NOMO-1 treated with DMSO at 0.1 percent for 48 hours (cell line): ENCODE measurements at regions not wholly inside any gene's neighbourhood (a gene's known extent, or its start where the extent isn't known, plus 50 kb on each side); places are given as distances from the start of the nearest gene placed in this dataset.
"Not testable (repeated sequence)": the region's sequence is repeated elsewhere in the genome, so short reads cannot be mapped to it uniquely, and the experiment has no call there.

Experiments
- DNase-seq: peaks from one replicate; lab custom pipeline; 2025; ENCODE audit not compliant: unreplicated experiment; lab: John Stamatoyannopoulos, UW

GRCh38 chr5:2094616-2094995, 211.9 kb upstream of the IRX4 start:
- no peak for DNase-seq

GRCh38 chr5:2093859-2094615, 211.3 kb upstream of the IRX4 start:
- no peak for DNase-seq

GRCh38 chr5:2091921-2092320, 209.2 kb upstream of the IRX4 start:
- DNase-seq, result no peak

- DNase-seq, result no peak
These were observed 205.3 kb upstream of the IRX4 start for GRCh38 chr5:2087980-2088379.

GRCh38 chr5:2075365-2075764, 192.6 kb upstream of the IRX4 start:
- no peak for DNase-seq

- no peak for DNase-seq
These were observed 188.8 kb upstream of the IRX4 start for GRCh38 chr5:2071562-2071961.

GRCh38 chr5:2070787-2071186, 188.1 kb upstream of the IRX4 start:
- not testable (repeated sequence) for DNase-seq

GRCh38 chr5:2068531-2068930, 185.8 kb upstream of the IRX4 start:
- DNase-seq, result no peak

- DNase-seq, result no peak
These were observed 183.6 kb upstream of the IRX4 start for GRCh38 chr5:2066373-2066772.

GRCh38 chr5:2063380-2063779, 180.7 kb upstream of the IRX4 start:
- DNase-seq, result not testable (repeated sequence)

- no peak for DNase-seq
These were observed 170.0 kb upstream of the IRX4 start for GRCh38 chr5:2052687-2053086.

- DNase-seq, result no peak
These were observed 167.2 kb upstream of the IRX4 start for GRCh38 chr5:2049876-2050275.

GRCh38 chr5:2048664-2049063, 165.9 kb upstream of the IRX4 start:
- no peak for DNase-seq

GRCh38 chr5:2047341-2047927, 164.7 kb upstream of the IRX4 start:
- peak; percentile 49 for DNase-seq

GRCh38 chr5:2044041-2044440, 161.3 kb upstream of the IRX4 start:
- DNase-seq, result no peak

GRCh38 chr5:2039180-2039531, 156.4 kb upstream of the IRX4 start:
- no peak for DNase-seq

GRCh38 chr5:2038321-2039179, 155.8 kb upstream of the IRX4 start:
- DNase-seq, result peak; percentile 73

- DNase-seq, result no peak
These were observed 154.2 kb upstream of the IRX4 start for GRCh38 chr5:2036885-2037284.

- DNase-seq, result no peak
These were observed 149.7 kb upstream of the IRX4 start for GRCh38 chr5:2032432-2032831.

- no peak for DNase-seq
These were observed 148.9 kb upstream of the IRX4 start for GRCh38 chr5:2031581-2031980.

- DNase-seq, result no peak
These were observed 147.4 kb upstream of the IRX4 start for GRCh38 chr5:2030131-2030530.

GRCh38 chr5:2029206-2029605, 146.5 kb upstream of the IRX4 start:
- DNase-seq, result no peak
